GM12874 (cell line): ENCODE measurements at regions not wholly inside any gene's neighbourhood (a gene's known extent, or its start where the extent isn't known, plus 50 kb on each side); places are given as distances from the start of the nearest gene placed in this dataset.

Source experiments
- CTCF ChIP-seq: IDR thresholded peaks from 2 replicates; pipeline ENCODE4 v1.5.1; 2011; ENCODE audit warnings: low read depth, mild to moderate bottlenecking, control low read depth, low read length, moderate library complexity; ENCODE audit not compliant: insufficient read depth

GRCh38 chr3:55163421-55163820, 235.6 kb upstream of the LRTM1 start:
- no peak for TF ChIP-seq CTCF

- TF ChIP-seq CTCF = no peak
Observed at GRCh38 chr3:55162031-55162795, 234.4 kb upstream of the LRTM1 start.

- no peak for TF ChIP-seq CTCF
Observed at GRCh38 chr3:55161231-55161630, 233.4 kb upstream of the LRTM1 start.

GRCh38 chr3:55160241-55160983, 232.6 kb upstream of the LRTM1 start:
- TF ChIP-seq CTCF = no peak

GRCh38 chr3:55159711-55160110, 231.9 kb upstream of the LRTM1 start:
- no peak for TF ChIP-seq CTCF

- TF ChIP-seq CTCF = no peak
Observed at GRCh38 chr3:55159016-55159415, 231.2 kb upstream of the LRTM1 start.

GRCh38 chr3:55158345-55158744, 230.5 kb upstream of the LRTM1 start:
- TF ChIP-seq CTCF = no peak
